K562 (cell line): ENCODE measurements at regions not wholly inside any gene's neighbourhood (a gene's known extent, or its start where the extent isn't known, plus 50 kb on each side); places are given as distances from the start of the nearest gene placed in this dataset.
A peak's percentile ranks its signal among the peaks of the same experiment; 100 is the strongest.

ENCODE experiments used
- ATAC-seq: fragments of 200-7000 bp; cut with Tn5 transposase; 3 replicates; pipeline ENCODE4 v1.9.1; 2020; ENCODE audit warnings: moderate library complexity
- BruUV-seq: library from RNA; stranded (reverse); fragments of 400-500 nt; replicated peaks from 2 replicates; lab custom pipeline; 2021; lab: Mats Ljungman, UMichigan
- CTCF ChIA-PET: fragments of 300-600 bp; formaldehyde crosslinking; extraction: SDS; loops from one replicate; lab custom pipeline; 2021; ENCODE audit warnings: low intra/inter-chr PET ratio; lab: Yijun Ruan, JAX
- POLR2A ChIA-PET: fragments of 300-600, 350-650 bp; sonication (Branson Sonifier 250); formaldehyde crosslinking; extraction: SDS; loops from one replicate; lab custom pipeline; 2021; ENCODE audit warnings: antibody characterized with exemption, inconsistent platforms; lab: Yijun Ruan, JAX
- DNase-seq, 4 experiments: peaks; one replicate each; pipeline versions ENCODE4 v3.0.0 to v3.0.0-alpha.2; 2011 to 2018; ENCODE audit warnings: low spot score in 3 of 4, mixed read lengths in 3 of 4; ENCODE audit errors: extremely low read depth in 1 of 4
- FAIRE-seq: peaks from 2 replicates; lab custom pipeline; 2011; peaks lifted over from hg19 to GRCh38; lab: Jason Lieb, UNC
- H2AFZ ChIP-seq: 2 replicates; pipeline ENCODE4 v1.6.0; 2011; ENCODE audit warnings: low read depth, low read length, control low read depth, inconsistent platforms
- H3K27ac ChIP-seq: fragments of 200-600 bp; 3 replicates; pipeline ENCODE4 v1.8.0; 2011; ENCODE audit warnings: low read depth, mild to moderate bottlenecking, control low read depth, inconsistent platforms, low read length, moderate library complexity, mixed read lengths; ENCODE audit errors: extremely low read depth
- H3K27me3 ChIP-seq, 2 experiments: fragments of 300-600 bp in 1 of 2; 2 replicates in 1 of 2; 3 replicates in 1 of 2; pipeline versions ENCODE4 v1.6.0 to v1.8.0; 2011; ENCODE audit warnings: inconsistent platforms in 2 of 2, low read length in 2 of 2, mild to moderate bottlenecking in 1 of 2, mixed read lengths in 1 of 2, moderate library complexity in 1 of 2; ENCODE audit not compliant: control insufficient read depth in 2 of 2, insufficient read depth in 2 of 2
- H3K36me3 ChIP-seq: fragments of 300-600 bp; 3 replicates; pipeline ENCODE4 v1.8.0; 2011; ENCODE audit warnings: mild to moderate bottlenecking, low read length, inconsistent platforms; ENCODE audit not compliant: control insufficient read depth, insufficient read depth
- H3K4me1 ChIP-seq, 2 experiments: fragments of 200-600 bp in 1 of 2; replicated peaks in 1 of 2; 2 replicates in 1 of 2; 3 replicates in 1 of 2; pipeline versions ENCODE4 v1.5.1 to v1.8.0; 2011; ENCODE audit warnings: inconsistent platforms in 2 of 2, low read length in 2 of 2, mild to moderate bottlenecking in 1 of 2, mixed read lengths in 1 of 2, moderate library complexity in 1 of 2; ENCODE audit not compliant: control insufficient read depth in 2 of 2, insufficient read depth in 2 of 2
- H3K4me2 ChIP-seq: 2 replicates; pipeline ENCODE4 v1.6.1; 2011; ENCODE audit warnings: low read length, control low read depth, inconsistent platforms, mixed read lengths; ENCODE audit not compliant: insufficient read depth
- H3K4me3 ChIP-seq: fragments of 200-600 bp; sonication (generic), shearing (Covaris generic); 2 replicates; pipeline ENCODE4 v1.5.1; 2016; ENCODE audit warnings: control low read depth, inconsistent platforms
- H3K79me2 ChIP-seq: fragments of 200-600 bp; 3 replicates; pipeline ENCODE4 v1.8.0; 2011; ENCODE audit warnings: low read length, inconsistent platforms; ENCODE audit not compliant: control insufficient read depth, insufficient read depth
- H3K9ac ChIP-seq, 2 experiments: 2 replicates each; pipeline versions ENCODE4 v1.6.0 to v1.6.1; 2011; ENCODE audit warnings: low read depth in 2 of 2, low read length in 2 of 2, control low read depth in 1 of 2, inconsistent platforms in 1 of 2, mild to moderate bottlenecking in 1 of 2, mixed read lengths in 1 of 2; ENCODE audit not compliant: insufficient read depth in 1 of 2
- H3K9me1 ChIP-seq: one replicate; pipeline ENCODE4 v1.6.0; 2011; ENCODE audit warnings: inconsistent platforms, mild to moderate bottlenecking, low read length, moderate library complexity; ENCODE audit not compliant: control insufficient read depth, insufficient read depth
- H3K9me3 ChIP-seq: replicated peaks from 2 replicates; pipeline ENCODE4 v1.5.1; 2011; ENCODE audit warnings: low read depth, low read length, inconsistent platforms; ENCODE audit not compliant: control insufficient read depth, insufficient read depth
- H4K20me1 ChIP-seq: replicated peaks from 2 replicates; pipeline ENCODE4 v1.6.1; 2011; ENCODE audit warnings: low read length, inconsistent platforms, mixed read lengths; ENCODE audit not compliant: control insufficient read depth, insufficient read depth
- BCOR ChIP-seq: fragments of 450-650 bp; IDR thresholded peaks from 2 replicates; pipeline ENCODE4 v1.6.1; 2016
- CREB1 ChIP-seq, 2 experiments: sonication (generic) in 1 of 2; formaldehyde crosslinking in 1 of 2; IDR thresholded peaks; 2 replicates each; pipeline versions ENCODE4 v1.6.1 to v1.8.0; 2012 to 2022; ENCODE audit warnings: inconsistent platforms in 1 of 2, mild to moderate bottlenecking in 1 of 2, missing genetic modification reagents in 1 of 2, moderate library complexity in 1 of 2
- ELF1 ChIP-seq: fragments of 200-800 bp; sonication (Bioruptor generic); IDR thresholded peaks from 2 replicates; pipeline ENCODE4 v1.6.1; 2016; ENCODE audit warnings: missing genetic modification characterization, missing compliant biosample characterization
- FUS ChIP-seq: fragments of 200-400 bp; formaldehyde crosslinking; optimal IDR thresholded peaks from 2 replicates; pipeline ENCODE3; 2017; ENCODE audit warnings: low read depth, low read length
- KLF6 ChIP-seq: fragments of 250-450 bp; sonication (Bioruptor Pico); IDR thresholded peaks from 2 replicates; pipeline ENCODE4 v1.4.0; 2020; ENCODE audit warnings: mild to moderate bottlenecking, moderate library complexity, borderline replicate concordance
- MCM2 ChIP-seq: fragments of 450-650 bp; IDR thresholded peaks from 2 replicates; pipeline ENCODE4 v1.6.1; 2017; ENCODE audit warnings: low read depth, mild to moderate bottlenecking
- PYGO2 ChIP-seq: fragments of 450-650 bp; IDR thresholded peaks from 2 replicates; pipeline ENCODE4 v1.6.1; 2016; ENCODE audit warnings: mild to moderate bottlenecking, missing genetic modification characterization, moderate library complexity, missing compliant biosample characterization
- TCFL5 ChIP-seq: fragments of 250-450 bp; sonication (Bioruptor Pico); conservative IDR thresholded peaks from 2 replicates; pipeline ENCODE4 v1.6.1; 2021; ENCODE audit warnings: mild to moderate bottlenecking, moderate library complexity, matching md5 sums
- ZNF12 ChIP-seq: sonication (generic); formaldehyde crosslinking; IDR thresholded peaks from 2 replicates; pipeline ENCODE4 v1.4.0; 2020; ENCODE audit warnings: mild to moderate bottlenecking, missing genetic modification reagents
- ZNF717 ChIP-seq: fragments of 250-450 bp; sonication (Bioruptor Pico); IDR thresholded peaks from 2 replicates; pipeline ENCODE4 v1.5.0; 2021
- WGBS: fragments of 100-300 bp; shearing (Covaris generic); methylation state at CpG from one replicate; pipeline ENCODE4 v1.1.6; 2016; ENCODE audit warnings: low coverage, mixed read lengths; ENCODE audit not compliant: insufficient coverage; ENCODE audit errors: missing lambda C conversion rate; 5-methylcytosine and 5-hydroxymethylcytosine counted together
- in situ Hi-C: fragments of 300-500 bp; cut with MboI; formaldehyde crosslinking; loops from 4 replicates; pipeline ENCODE4 v1.15.0; 2018; ENCODE audit warnings: inconsistent platforms, mixed read lengths
- intact Hi-C: fragments of 100-400 bp; cut with micrococcal nuclease; formaldehyde crosslinking; loops from 2 replicates; pipeline ENCODE4 v1.14.2; 2022
- TF ChIP-seq, protein P1 (sequence below): sonication (generic); formaldehyde crosslinking; IDR thresholded peaks from 2 replicates; pipeline ENCODE4 v1.8.0; 2022; ENCODE audit warnings: missing genetic modification reagents, mild to moderate bottlenecking, borderline replicate concordance
- TF ChIP-seq, protein P2 (sequence below): sonication (generic); formaldehyde crosslinking; IDR thresholded peaks from 2 replicates; pipeline ENCODE4 v1.8.1; 2023; ENCODE audit warnings: mild to moderate bottlenecking, missing genetic modification reagents

DNA sequence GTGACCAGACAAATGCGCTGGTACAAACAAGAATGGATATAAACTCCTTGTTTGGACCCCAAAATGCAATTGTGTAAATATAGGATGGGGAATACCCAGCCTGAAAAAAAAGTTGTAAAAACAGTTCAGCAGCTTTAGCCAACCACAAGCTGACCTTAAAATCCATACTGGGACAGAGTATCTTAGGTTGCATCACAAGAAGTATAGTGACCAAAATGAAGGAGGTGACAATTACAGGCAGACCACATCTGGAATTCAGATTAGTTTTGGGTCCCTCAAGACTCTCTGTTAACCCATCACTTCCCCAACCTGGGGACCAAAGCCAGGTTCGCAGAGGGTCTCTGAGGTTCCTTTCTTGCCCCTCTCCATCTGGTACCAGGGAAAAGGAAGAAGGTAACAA, 115.9 kb upstream of the PRR20G start (continued):
- TF ChIP-seq PYGO2 (tag) (no peak), FUS (no peak), BCOR (peak; percentile 28; the same call in 1 of the 2 replicates)

DNA sequence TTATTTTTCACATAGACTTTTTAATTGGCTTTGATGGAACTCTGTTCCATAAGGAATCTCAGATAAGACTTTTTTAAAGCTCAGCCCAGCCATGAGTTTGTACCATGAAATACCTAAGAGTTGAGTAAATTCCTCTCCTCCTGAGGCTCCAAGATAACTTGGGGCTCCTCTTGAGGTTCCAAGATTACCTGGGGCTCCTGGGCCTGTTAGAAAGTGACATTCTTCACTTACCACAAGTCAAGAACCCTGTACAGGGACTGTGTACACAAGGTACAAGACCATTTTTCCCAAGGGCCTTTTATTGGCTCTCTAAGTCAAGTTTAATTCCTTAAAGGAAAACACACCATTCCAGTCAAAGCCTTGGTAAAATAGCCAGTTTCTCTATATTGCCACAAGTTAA, 111.3 kb upstream of the PRR20G start:
- no peak for FAIRE-seq
- POLR2A ChIA-PET: interaction anchor here (0.9 to 1.2 kb wide), 2 partner anchors 8 to 12 kb away, joined by 3 to 4 read pairs; no protein-coding TSS in a partner anchor
- CTCF ChIA-PET: no interaction called here
- intact Hi-C loops: no loop called here
- in situ Hi-C loops: no loop called here
- H3K9me3 ChIP-seq: no peaks in the 10 kb centered on the region
- no peaks in the 10 kb centered on the region; a peak in 1 of 5 replicates for H3K27me3 ChIP-seq
- H3K4me3 ChIP-seq: no peak overlapping the region
- no peaks in the 10 kb centered on the region for H3K36me3 ChIP-seq
- no peaks in the 10 kb centered on the region for H3K79me2 ChIP-seq
- H4K20me1 ChIP-seq: no peaks in the 10 kb centered on the region
- no peak for ATAC-seq
- no peak overlapping the region for H3K4me2 ChIP-seq
- no peak for DNase-seq
- no peaks in the 10 kb centered on the region for H3K9me1 ChIP-seq
- no TSS peak for BruUV-seq
- no peak overlapping the region for H3K9ac ChIP-seq
- H3K27ac ChIP-seq: no peak overlapping the region
- no peak overlapping the region for H2AFZ ChIP-seq
- TF ChIP-seq KLF6 (CRISPR knock-in tag): no peak
- no peak for TF ChIP-seq CREB1 (IDR thresholded peaks at IDR 0.05)
- no peak for TF ChIP-seq CREB1 (CRISPR knock-in tag; IDR thresholded peaks at IDR 0.05)
- H3K4me1 ChIP-seq: no peaks in the 10 kb centered on the region

DNA sequence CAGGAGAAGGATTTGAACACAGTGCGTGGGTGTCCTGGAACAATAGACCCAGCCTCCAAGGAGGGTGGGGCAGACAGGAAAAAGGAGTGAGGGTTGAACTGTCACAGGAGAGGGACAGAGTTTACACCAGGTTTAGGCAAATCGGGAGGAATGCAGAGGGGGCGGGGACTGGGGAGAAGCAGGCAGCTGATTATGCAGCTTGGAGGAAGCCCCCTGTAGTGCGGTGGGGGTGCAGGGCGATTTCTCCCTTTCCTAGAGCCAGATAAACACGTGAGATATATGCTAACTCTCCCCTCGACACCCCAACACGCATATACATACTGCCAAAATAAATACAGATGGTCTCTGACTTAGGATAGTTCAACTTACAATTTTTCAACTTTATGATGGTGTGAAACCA, 108.6 kb upstream of the PRR20G start:
- H3K36me3 ChIP-seq: no peaks in the 10 kb centered on the region
- in situ Hi-C loops (no loop called here), intact Hi-C loops (no loop called here)
- no TSS peak for BruUV-seq
- 1% methylated on average over 8 of the region's 8 CpGs for WGBS
- no peaks in the 10 kb centered on the region for H3K79me2 ChIP-seq
- no peak overlapping the region for H3K4me2 ChIP-seq
- ChIA-PET POLR2A (no interaction called here), CTCF (no interaction called here)
- no peak for DNase-seq
- no peak overlapping the region for H3K4me3 ChIP-seq
- no peak overlapping the region for H2AFZ ChIP-seq
- no peak for ATAC-seq
- peaks cover 0 to 7% of the 10 kb centered on the region in 2 experiments; a peak in 2 of 5 replicates for H3K27me3 ChIP-seq
- H3K27ac ChIP-seq: no peak overlapping the region
- H3K4me1 ChIP-seq: no peaks in the 10 kb centered on the region
- H3K9ac ChIP-seq: no peak overlapping the region
- H4K20me1 ChIP-seq: no peaks in the 10 kb centered on the region
- no peaks in the 10 kb centered on the region for H3K9me3 ChIP-seq
- no peaks in the 10 kb centered on the region for H3K9me1 ChIP-seq
- FAIRE-seq: no peak
- TF ChIP-seq ZNF717 (no peak), ZNF12 (no peak), ELF1 (tag) (no peak), TCFL5 (no peak), MCM2 (no peak)
- TF ChIP-seq, protein P1, sequence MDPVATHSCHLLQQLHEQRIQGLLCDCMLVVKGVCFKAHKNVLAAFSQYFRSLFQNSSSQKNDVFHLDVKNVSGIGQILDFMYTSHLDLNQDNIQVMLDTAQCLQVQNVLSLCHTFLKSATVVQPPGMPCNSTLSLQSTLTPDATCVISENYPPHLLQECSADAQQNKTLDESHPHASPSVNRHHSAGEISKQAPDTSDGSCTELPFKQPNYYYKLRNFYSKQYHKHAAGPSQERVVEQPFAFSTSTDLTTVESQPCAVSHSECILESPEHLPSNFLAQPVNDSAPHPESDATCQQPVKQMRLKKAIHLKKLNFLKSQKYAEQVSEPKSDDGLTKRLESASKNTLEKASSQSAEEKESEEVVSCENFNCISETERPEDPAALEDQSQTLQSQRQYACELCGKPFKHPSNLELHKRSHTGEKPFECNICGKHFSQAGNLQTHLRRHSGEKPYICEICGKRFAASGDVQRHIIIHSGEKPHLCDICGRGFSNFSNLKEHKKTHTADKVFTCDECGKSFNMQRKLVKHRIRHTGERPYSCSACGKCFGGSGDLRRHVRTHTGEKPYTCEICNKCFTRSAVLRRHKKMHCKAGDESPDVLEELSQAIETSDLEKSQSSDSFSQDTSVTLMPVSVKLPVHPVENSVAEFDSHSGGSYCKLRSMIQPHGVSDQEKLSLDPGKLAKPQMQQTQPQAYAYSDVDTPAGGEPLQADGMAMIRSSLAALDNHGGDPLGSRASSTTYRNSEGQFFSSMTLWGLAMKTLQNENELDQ: no peak
- TF ChIP-seq, protein P2, sequence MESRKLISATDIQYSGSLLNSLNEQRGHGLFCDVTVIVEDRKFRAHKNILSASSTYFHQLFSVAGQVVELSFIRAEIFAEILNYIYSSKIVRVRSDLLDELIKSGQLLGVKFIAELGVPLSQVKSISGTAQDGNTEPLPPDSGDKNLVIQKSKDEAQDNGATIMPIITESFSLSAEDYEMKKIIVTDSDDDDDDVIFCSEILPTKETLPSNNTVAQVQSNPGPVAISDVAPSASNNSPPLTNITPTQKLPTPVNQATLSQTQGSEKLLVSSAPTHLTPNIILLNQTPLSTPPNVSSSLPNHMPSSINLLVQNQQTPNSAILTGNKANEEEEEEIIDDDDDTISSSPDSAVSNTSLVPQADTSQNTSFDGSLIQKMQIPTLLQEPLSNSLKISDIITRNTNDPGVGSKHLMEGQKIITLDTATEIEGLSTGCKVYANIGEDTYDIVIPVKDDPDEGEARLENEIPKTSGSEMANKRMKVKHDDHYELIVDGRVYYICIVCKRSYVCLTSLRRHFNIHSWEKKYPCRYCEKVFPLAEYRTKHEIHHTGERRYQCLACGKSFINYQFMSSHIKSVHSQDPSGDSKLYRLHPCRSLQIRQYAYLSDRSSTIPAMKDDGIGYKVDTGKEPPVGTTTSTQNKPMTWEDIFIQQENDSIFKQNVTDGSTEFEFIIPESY (CRISPR knock-in tag): no peak
